ENCODE measurements at regions not wholly inside any gene's neighbourhood (a gene's known extent, or its start where the extent isn't known, plus 50 kb on each side); places are given as distances from the start of the nearest gene placed in this dataset.

DNA sequence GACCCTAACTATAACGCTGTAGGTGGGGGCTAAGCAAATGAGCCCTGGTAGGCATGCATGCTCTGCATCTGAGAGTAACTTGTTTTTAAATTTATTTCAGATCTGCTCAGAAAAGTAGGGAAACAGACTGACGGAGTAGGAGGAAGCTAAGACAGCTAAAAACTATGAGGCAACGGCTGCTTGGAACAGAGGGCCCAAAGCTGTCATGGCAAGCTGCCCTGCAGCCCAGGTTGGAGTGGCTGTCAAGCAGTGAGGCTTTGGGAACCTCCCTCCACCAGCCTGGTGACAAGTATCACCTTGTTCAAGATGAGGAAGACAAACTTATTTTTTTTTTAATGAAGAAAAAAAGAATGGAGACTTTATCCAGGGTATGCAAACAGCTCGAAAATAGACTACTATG lies 439.8 kb downstream of the NLGN4X start:
- TF ChIP-seq ZNF274 (IDR thresholded peaks at IDR 0.05; ENCODE audit: low read depth, low read length) (no peak), SUZ12 (IDR thresholded peaks at IDR 0.05; ENCODE audit: extremely low read depth, insufficient read depth, insufficient read length) (no peak), YY1 (IDR thresholded peaks at IDR 0.05; ENCODE audit: insufficient read depth, insufficient read length) (no peak)

Data from NT2/D1 (cell line).